Ascending aorta (tissue), 2 donors: ENCODE measurements at regions not wholly inside any gene's neighbourhood (a gene's known extent, or its start where the extent isn't known, plus 50 kb on each side); places are given as distances from the start of the nearest gene placed in this dataset.

Experiments
- DNase-seq, 2 donors: peaks; one replicate each; pipeline ENCODE4 v3.0.0-alpha.2; 2019; ENCODE audit warnings: low spot score in 2 of 2
- H3K27ac ChIP-seq, 2 donors: fragments of 200-600 bp; sonication (generic); one replicate each; pipeline ENCODE4 v1.5.1; 2016 to 2017; ENCODE audit warnings: mild to moderate bottlenecking in 1 of 2
- H3K27me3 ChIP-seq: fragments of 200-600 bp; sonication (generic); one replicate; pipeline ENCODE4 v1.5.1; 2017
- H3K36me3 ChIP-seq, 2 donors: fragments of 200-600 bp; sonication (generic); one replicate each; pipeline ENCODE4 v1.5.1; 2016
- H3K4me1 ChIP-seq, 2 donors: fragments of 200-600 bp; sonication (generic); one replicate each; pipeline ENCODE4 v1.5.1; 2016 to 2017; ENCODE audit warnings: mild to moderate bottlenecking in 1 of 2
- H3K4me3 ChIP-seq, 2 donors: fragments of 200-600 bp; sonication (generic); one replicate each; pipeline ENCODE4 v1.5.1; 2016 to 2017; ENCODE audit warnings: mild to moderate bottlenecking in 1 of 2
- H3K9me3 ChIP-seq, 2 donors: fragments of 200-600 bp; sonication (generic); one replicate each; pipeline ENCODE4 v1.5.1; 2016
- CTCF ChIP-seq, 3 experiments: fragments of 200-600 bp in 2 of 3; fragments of 450-650 bp in 1 of 3; sonication (generic) in 2 of 3; IDR thresholded peaks; one replicate each; pipeline ENCODE4 v1.5.1; 2016 to 2019; ENCODE audit warnings: antibody characterized with exemption in 3 of 3, mild to moderate bottlenecking in 1 of 3, moderate library complexity in 1 of 3
- intact Hi-C: fragments of 100-400 bp; cut with DNase I; formaldehyde crosslinking; loops from one replicate; pipeline ENCODE4 v1.15.1; 2023

GRCh38 chr9:13904311-13904710 is 409.6 kb downstream of the NFIB start:
- no peak for TF ChIP-seq CTCF (IDR thresholded peaks at IDR 0.05)
- intact Hi-C loops = loop anchor here (5.0 to 10.0 kb wide), 2 partner anchors 42 to 420 kb away; no protein-coding TSS in a partner anchor
- Histone ChIP-seq H3K9me3 (peaks cover 0 to 8% of the 10 kb centered on the region in 2 donors), H3K4me3 (no peak overlapping the region), H3K4me1 (peaks cover 0 to 14% of the 10 kb centered on the region in 2 donors), H3K27me3 (no peaks in the 10 kb centered on the region), H3K27ac (peak overlapping the region in 1 of 2 donors; percentile 28), H3K36me3 (no peaks in the 10 kb centered on the region)
- no peak for DNase-seq

DNA sequence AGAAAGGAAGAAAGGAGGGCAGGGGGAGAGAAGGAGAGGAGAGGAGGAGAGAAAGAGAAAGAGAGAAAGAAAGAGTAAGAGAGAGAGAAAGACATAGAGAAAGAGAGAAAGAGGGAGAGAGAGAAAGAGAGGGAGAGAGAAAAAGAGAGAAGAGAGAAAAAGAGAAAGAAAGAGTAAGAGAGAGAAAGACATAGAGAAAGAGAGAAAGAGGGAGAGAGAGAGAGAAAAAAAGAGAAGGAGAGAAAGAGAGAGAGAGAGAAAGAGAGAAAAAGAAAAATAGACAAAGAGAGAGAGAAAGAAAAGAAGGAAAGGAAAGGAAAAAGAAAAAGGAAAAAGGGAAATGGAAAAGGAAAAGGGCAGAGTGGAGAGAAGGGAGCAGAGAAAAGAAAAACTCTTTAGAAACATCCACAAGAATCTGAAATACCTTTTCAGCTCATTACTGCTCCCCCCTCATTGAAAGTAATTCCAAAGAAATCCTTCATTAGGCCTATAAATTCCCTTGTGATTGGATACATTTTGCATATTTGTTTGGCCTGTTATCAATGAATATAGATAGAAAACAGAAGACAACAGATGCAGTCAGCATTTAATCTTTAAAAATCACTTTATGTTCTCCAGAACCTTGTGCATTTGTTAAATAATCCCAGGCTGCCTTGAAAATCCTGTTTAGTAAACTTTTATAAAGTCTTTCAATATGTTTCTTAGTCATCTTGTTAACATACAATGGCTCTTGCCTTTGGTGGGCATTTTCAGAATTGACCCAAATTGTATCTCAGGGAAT is 411.5 kb downstream of the NFIB start:
- no peaks in the 10 kb centered on the region for H3K27me3 ChIP-seq
- peaks cover 0 to 8% of the 10 kb centered on the region in 2 donors for H3K9me3 ChIP-seq
- intact Hi-C loops = loop anchor here (5.0 to 10.0 kb wide), 2 partner anchors 40 to 422 kb away; no protein-coding TSS in a partner anchor
- DNase-seq = no peak
- no peak for TF ChIP-seq CTCF (IDR thresholded peaks at IDR 0.05)
- H3K4me1 ChIP-seq = peaks cover 0 to 23% of the 10 kb centered on the region in 2 donors
- no peak overlapping the region for H3K4me3 ChIP-seq
- no peaks in the 10 kb centered on the region for H3K36me3 ChIP-seq
- no peak overlapping the region for H3K27ac ChIP-seq

DNA sequence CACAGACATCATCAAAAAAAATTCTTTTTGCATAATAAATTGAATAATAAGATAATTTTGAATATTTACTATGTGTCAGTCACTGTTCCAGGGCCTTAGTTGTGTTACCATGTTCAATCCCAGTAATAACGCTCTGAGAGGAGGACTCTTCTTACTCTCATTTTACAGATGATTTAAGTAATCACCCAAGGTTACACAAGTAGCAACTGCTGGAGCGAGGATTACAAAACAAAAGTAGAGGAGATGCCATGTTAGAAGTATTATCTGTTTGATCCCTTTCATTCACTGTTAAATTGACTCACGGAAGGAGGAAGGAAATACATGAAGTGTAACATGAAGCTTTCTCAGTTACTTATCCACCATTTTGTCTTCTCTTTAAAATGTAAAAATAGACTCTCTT is 412.8 kb downstream of the NFIB start:
- intact Hi-C loops = loop anchor here (5.0 to 10.0 kb wide), 2 partner anchors 39 to 424 kb away; no protein-coding TSS in a partner anchor
- peaks cover 2 to 30% of the 10 kb centered on the region in 2 donors for H3K4me1 ChIP-seq

DNA sequence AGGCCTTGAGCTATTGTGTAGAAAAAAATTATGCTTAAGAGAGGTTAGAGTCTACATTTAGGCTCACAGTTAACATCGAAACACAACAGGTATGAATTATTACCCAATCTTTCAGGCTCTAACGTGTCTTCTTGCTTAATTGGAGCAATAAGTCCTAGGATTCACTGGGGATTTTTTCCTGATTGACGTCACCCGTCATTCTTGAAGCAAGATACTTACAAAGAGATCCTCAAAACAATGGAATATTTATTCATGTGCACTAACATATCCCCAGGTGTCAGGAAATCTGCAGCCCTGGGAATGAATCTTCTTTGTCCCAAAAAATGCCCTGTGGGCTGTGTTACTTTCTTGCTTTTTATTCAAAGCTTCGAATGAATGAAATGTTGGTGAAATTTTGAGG is 413.5 kb downstream of the NFIB start:
- no peaks in the 10 kb centered on the region for H3K27me3 ChIP-seq
- no peak overlapping the region for H3K4me3 ChIP-seq
- intact Hi-C loops = loop anchor here (5.0 to 10.0 kb wide), 2 partner anchors 38 to 424 kb away; no protein-coding TSS in a partner anchor
- no peaks in the 10 kb centered on the region for H3K9me3 ChIP-seq
- peak overlapping the region; percentile 60 to 62 for H3K27ac ChIP-seq
- no peak for DNase-seq
- peaks cover 2 to 30% of the 10 kb centered on the region in 2 donors for H3K4me1 ChIP-seq
- no peak for TF ChIP-seq CTCF (IDR thresholded peaks at IDR 0.05)
- H3K36me3 ChIP-seq = no peaks in the 10 kb centered on the region

More for the DNA sequence above, 412.8 kb downstream of the NFIB start:
- no peak for TF ChIP-seq CTCF (IDR thresholded peaks at IDR 0.05)
- H3K27ac ChIP-seq = no peak overlapping the region
- H3K36me3 ChIP-seq = no peaks in the 10 kb centered on the region
- DNase-seq = no peak
- no peaks in the 10 kb centered on the region for H3K9me3 ChIP-seq
- no peak overlapping the region for H3K4me3 ChIP-seq
- no peaks in the 10 kb centered on the region for H3K27me3 ChIP-seq

GRCh38 chr9:13899924-13900323 is 414.0 kb downstream of the NFIB start:
- no peak overlapping the region for H3K4me3 ChIP-seq
- peak overlapping the region; percentile 60 to 62 for H3K27ac ChIP-seq
- TF ChIP-seq CTCF (IDR thresholded peaks at IDR 0.05) = no peak
- H3K4me1 ChIP-seq = peaks cover 2 to 30% of the 10 kb centered on the region in 2 donors
- H3K27me3 ChIP-seq = no peaks in the 10 kb centered on the region
- no peaks in the 10 kb centered on the region for H3K36me3 ChIP-seq
- intact Hi-C loops = loop anchor here (5.0 to 10.0 kb wide), 4 partner anchors 38 to 425 kb away; no protein-coding TSS in a partner anchor
- DNase-seq = peak in 1 of 2 donors; percentile 60
- H3K9me3 ChIP-seq = no peaks in the 10 kb centered on the region
